Caki2 (cell line): ENCODE measurements at regions not wholly inside any gene's neighbourhood (a gene's known extent, or its start where the extent isn't known, plus 50 kb on each side); places are given as distances from the start of the nearest gene placed in this dataset.
"Not testable (repeated sequence)": the region's sequence is repeated elsewhere in the genome, so short reads cannot be mapped to it uniquely, and the experiment has no call there.

Source experiments
- DNase-seq: peaks from one replicate; pipeline ENCODE4 v3.0.0-alpha.2; 2015; ENCODE audit warnings: low read depth
- in situ Hi-C: cut with HindIII; loops from 2 replicates; pipeline ENCODE4 v1.10.0; 2016; ENCODE audit warnings: low sequenced_read_pairs, low pct_unique_long_range_greater_than_20kb, mixed read lengths

DNA sequence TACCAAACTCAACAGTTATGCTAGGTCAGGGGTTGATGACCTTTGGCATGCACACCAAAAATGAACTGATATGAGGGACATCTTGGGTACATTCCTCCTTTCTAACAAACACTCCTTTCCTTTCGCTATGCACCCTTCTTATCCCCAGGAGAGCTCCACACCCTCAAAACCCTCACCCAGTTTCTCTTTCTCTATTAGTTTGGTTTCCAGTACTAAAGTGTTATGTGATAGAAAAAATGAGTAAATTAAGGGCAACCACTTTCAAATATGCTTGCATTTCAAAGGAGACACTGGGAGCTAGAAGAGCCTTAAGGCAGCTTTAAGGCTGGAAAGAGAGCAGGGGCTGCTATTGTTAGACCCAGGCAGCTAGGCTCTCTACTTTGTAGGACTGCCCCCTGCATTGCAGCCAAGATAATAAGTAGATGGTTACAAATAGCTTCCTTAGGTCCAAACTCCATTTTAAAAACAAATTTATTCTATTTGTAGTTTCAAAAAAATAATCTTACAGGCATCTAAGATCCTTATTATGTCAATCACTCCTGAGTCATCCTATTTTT lies 244.3 kb downstream of the ZIC1 start:
- DNase-seq: no peak
- in situ Hi-C loops: no loop called here

DNA sequence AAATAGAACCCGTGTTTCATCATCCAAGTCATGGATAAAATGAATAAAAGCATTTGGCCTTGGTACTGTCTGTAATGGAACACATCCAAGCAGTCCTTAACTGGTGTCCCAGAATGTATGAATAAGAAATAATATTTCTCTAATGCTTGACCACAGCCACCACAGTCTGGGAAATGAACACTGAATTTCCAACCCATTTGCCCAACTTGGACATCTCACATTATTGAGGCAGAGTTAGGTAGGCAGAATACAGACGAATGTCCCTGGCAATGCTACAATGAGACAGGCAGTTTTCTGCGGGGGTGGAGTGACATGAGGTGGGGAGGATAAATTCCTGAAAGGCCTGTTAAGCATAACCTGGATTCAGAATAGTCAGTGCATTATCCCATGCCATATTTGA lies 245.7 kb downstream of the ZIC1 start:
- in situ Hi-C loops: no loop called here
- no peak for DNase-seq

DNA sequence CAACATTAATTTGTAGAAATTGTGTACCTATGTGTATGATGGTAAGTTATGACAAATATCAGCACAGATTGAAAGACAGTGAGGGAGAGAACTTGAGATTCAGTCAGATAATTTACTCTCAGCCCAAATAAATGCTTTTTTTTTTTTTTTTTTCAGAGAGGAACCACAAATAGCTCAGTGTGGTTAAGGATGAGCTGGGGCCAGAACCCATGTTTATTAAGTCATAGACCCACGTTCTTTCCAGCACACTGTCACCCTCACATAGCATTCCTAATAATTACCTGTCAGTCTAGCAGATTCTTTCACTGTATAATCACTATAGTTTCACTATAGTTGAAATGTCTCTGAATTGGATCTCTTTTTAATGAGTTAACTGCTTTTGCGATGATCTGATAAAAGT lies 246.1 kb downstream of the ZIC1 start:
- in situ Hi-C loops: no loop called here
- DNase-seq: no peak

DNA sequence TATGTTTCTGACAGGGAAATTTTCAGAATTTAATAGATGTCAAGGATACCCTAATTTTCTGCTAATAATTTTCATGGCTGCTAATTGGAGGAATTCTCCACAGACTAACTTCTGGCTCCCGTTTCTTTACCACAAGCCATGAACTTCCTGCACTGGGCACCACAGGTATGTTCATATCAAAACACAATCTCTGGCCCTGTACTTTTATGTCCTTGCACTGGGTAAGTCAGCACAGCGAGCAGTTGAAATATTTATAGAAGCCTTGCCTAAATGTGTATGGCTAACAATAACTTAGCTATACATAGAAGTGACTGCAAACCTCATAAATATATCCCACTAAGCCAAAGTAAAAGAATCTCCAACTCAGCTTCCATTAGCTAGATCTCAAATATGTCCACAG lies 246.9 kb downstream of the ZIC1 start:
- in situ Hi-C loops: no loop called here
- DNase-seq: no peak

DNA sequence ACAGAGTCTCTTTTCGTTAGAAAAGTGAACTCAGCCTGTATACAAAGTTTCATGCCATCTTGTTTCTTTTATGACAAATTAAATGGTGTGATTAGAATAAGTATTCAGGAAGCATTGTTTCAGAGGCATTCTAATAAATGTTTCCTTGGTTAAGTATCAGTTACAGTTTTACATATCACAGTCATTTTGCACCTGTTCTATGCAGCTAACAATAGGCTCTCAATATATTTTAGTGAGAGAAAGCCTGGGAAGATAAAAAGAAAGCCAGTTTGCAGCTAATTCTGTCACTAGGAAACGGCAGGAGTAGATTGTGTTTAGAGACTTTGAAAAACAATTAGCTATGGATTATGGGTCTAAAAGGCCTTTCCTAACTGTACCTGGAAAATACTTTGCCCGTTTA lies 252.8 kb downstream of the ZIC1 start:
- no peak for DNase-seq
- in situ Hi-C loops: no loop called here

DNA sequence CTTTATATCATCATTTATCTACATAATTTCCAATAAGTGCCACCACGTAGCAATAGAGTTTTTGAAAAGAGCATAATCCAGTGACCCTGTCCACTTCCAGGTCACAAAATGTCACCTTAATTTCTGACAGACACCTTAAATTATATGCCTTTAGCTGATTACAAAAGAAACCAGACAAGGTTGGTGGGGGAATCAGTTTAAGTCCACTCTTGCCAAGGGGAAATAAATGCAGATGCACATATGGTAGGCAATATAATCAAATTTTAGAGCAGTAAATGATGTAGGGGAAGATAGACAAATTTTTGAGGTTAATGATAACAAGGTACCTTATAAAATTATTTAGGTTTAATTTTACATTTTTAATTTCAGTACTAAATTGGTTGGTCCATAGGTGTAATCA lies 253.5 kb downstream of the ZIC1 start:
- no peak for DNase-seq
- in situ Hi-C loops: no loop called here

DNA sequence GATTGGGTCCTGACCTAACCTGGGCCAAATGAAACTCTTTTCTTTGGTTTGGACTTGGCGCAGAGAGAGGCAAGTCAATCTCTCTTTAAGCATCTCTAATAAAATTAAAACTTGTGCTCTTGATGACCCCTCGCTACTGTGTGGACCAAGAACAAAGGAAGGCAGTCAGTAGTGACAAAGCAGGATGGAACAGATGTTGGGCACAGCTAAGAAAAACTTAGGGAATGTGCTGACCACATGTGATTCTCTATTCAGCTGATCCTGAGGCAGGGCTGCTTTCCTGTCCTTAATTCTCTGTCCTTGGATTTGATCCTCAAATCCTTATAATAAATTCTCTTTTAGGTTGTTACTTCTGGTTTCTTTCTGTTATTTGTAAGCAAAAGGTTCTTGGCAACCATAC lies 259.9 kb downstream of the ZIC1 start:
- in situ Hi-C loops: no loop called here
- no peak for DNase-seq

DNA sequence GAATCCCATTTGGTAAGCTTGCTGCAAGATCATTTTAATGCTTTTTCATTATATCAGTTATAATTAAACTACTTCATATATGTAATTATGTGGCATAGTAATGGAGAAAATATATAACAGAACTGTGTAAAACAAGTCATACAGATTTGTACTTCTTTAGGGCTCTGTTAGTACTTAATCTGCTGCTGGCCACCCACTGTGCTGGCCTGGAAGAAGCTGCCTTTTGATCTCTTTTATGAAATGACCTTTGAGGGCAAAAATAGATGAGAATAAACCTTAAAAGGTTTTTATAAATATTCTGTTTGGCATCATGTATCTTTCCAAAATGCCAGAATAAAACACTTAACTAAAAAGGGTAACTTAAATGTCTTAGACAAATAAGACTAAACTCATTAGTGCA lies 262.9 kb downstream of the ZIC1 start:
- no peak for DNase-seq
- in situ Hi-C loops: no loop called here

DNA sequence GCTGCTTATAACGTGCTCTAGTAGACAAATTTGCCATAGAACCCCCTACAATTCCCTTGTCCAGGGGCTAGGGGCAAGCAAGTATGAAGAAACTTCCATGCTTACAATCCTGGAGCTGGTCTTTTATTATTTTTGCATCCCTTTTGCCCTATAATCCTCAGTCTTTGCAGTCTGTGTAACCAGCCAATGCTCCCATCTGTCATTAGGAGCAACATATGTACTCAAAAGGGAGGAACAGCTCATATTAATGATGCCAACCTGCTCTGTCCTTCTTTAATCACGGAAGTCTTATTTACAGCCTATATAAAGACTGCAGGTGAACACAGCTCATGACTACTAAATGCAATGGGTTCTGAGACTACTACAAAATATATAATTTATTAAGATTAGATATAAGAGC lies 263.3 kb downstream of the ZIC1 start:
- no peak for DNase-seq
- in situ Hi-C loops: no loop called here

DNA sequence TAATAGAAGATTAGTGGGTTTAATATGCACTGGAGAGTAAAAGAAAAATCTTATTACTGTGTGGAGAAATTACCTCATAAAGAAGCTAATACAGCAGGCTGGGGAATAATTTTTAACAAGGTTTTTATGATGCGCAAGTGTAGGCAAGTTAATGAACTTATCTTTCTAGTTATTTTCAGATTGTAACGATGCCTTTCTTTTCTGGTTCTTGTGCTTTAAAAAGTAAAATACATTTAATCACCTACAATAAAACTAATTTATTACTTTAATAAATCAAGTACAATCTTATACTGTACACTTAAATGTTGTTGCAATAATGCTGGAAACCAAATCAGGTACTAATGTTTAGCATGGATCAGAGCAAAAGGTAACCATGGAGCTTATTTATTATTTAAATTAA lies 266.6 kb downstream of the ZIC1 start:
- no peak for DNase-seq
- in situ Hi-C loops: no loop called here

DNA sequence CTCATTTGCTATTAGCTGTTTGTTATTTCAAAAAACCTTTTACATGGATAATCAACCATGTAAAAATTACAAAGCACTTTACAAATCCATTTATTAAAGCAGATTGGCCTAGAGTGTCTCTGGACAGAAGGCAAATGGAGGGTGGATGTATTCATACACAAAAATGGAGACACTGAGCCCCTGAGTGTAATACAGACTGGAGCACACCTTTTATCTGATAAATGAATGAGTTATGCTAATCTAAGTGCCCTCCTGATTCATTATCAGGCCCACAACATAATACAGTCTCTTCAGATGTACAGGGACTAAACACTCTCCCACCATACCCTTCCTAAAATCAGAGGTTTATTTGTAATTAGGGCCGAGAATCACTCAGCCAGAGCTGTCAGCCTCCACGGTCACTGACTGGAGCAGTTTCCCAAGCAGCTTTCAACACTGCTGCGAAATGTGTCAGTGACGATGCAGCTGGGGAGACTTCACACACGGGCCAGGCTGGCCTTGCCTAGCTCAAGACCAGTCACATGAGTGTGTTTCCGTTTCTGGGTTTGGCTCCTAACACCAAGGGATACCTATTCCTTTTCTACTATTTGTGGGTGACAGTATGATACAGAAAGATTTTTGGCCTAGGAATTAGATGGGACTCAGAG lies 271.8 kb downstream of the ZIC1 start:
- no peak for DNase-seq
- in situ Hi-C loops: no loop called here

DNA sequence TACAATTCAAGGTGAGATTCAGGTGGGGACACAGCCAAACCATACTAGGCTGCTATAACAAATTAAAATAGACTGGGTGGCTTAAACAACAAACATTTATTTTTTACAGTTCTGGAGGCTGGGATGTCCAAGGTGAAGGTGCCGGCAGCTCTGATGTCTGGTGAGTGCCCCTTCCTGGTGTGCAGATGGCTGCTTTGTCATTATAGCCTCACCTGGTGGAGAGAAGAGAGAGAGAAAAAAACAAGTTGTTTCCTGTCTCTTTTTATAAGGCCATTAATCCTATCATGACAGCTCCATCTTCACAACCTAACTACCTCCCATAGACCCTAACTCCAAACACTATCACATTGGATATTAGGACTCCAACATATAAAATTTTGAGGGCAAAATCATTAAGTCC lies 279.7 kb downstream of the ZIC1 start:
- no peak for DNase-seq
- in situ Hi-C loops: no loop called here

DNA sequence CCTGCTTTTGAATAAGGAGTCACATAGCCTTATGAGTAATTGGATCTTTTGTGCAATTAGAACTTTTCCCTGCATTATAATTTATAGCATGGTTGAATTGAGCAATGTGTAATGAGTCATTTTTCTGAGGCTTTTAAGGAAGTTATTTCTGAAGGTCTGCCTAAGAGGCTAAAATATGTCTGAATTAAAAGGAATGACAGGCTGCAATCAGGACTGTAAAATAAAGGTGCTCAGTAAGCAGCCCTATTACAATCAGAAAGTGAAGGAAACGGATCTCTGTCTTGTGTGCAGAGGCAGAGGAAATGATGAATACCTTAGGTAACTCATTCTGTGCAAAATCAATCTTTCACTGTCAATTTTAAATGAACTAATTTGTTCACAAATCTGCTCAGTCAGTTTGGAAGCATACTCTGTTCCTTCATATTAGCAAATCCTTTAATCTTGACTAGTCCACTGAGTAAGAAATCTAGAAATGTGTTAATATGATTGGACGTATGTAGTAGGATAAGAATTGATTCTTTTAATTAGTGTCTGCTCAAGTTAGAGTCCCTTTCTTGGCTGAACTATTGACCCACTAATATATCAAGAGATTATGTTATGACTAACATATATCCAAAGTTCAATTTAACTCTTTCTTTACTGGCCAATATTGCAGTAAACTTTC lies 290.1 kb downstream of the ZIC1 start:
- in situ Hi-C loops: no loop called here

DNA sequence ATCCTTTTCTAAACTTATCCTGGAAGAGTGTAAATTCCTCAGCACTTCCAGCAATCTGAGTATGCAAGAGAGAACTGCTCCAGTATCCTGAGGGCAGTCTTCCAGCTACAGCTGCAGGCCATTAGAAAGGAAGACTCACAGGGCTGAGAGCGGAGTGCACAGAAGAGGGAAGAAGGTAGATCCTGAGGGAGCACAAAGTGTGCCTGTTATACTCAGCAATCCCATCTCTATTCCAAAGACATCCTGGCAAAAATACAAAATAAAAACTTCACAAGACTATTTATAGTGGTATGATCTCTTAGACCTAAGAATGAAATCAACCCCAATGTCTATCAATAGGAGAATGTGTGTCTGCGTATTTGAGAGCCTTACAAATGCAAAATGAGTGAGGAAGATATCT lies 292.0 kb downstream of the ZIC1 start:
- in situ Hi-C loops: no loop called here
- no peak for DNase-seq

More for the DNA sequence above, 290.1 kb downstream of the ZIC1 start:
- no peak for DNase-seq

DNA sequence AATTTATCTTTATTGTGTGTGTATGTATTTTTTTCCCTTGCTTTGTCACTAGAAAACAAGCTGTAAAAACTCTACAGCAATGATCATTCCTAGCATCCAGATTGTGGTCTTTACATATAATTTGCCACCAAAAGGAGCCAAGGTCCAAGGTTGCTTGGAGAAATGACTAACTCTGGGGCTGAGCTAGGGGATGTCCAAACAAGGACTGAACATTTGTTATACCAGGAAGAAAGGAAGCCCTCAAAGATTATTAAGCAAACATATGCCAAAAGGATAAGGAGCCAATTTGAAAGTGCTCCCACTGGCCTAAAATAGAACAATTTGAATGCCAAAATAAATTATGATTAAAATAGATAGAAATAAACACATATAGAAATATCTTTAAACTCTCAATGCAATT lies 293.3 kb downstream of the ZIC1 start:
- DNase-seq: no peak

DNA sequence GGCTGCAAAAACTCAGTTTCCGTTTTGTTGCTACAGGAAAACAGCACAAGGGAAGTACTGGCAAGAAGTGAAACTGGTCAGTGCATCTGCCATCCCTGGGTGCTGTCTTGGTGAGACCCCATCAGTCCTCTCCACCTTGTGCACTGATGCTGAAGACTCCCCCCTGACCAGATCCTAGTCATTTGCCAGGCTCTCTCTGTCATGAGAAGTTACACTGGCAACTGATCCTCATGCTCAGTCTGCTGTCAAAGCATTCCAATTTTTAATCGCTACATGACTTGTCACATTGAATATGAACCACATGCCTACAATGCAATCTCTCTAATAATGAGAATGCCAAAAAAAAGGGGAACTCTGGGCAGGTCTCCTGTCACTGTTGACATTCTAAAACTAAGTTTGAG lies 296.5 kb downstream of the ZIC1 start:
- in situ Hi-C loops: no loop called here
- no peak for DNase-seq

More for the DNA sequence above, 293.3 kb downstream of the ZIC1 start:
- in situ Hi-C loops: no loop called here

DNA sequence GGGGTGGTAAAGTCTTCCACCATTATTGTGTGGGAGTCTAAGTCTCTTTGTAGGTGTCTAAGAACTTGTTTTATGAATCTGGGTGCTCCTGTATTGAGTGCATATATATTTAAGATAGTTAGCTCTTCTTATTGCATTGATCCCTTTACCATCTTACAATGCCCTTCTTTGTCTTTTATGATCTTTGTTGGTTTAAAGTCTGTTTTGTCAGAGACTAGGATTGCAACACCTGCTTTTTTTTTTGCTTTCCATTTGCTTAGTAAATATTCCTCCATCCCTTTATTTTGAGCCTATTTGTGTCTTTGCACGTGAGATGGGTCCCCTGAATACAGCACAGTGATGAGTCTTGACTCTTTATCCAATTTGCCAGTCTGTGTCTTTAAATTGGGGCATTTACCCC lies 301.6 kb downstream of the ZIC1 start:
- in situ Hi-C loops, DNase-seq: not testable (repeated sequence)

DNA sequence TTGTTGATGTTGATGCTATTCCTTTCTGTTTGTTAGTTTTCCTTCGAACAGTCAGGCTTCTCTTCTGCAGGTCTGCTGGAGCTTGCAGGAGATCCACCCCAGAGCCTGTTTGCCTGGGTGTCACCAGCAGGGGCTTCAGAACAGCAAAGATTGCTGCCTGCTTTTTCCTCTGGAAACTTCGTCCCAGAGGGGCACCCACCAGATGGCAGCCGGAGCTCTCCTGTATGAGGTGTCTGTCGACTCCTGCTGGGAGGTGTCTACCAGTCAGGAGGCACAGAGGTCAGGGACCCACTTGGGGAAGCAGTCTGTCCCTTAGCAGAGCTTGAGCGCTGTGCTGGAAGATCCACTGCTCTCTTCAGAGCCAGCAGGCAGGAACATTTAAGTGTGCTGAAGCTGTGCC lies 303.2 kb downstream of the ZIC1 start:
- in situ Hi-C loops: no loop called here
- no peak for DNase-seq

DNA sequence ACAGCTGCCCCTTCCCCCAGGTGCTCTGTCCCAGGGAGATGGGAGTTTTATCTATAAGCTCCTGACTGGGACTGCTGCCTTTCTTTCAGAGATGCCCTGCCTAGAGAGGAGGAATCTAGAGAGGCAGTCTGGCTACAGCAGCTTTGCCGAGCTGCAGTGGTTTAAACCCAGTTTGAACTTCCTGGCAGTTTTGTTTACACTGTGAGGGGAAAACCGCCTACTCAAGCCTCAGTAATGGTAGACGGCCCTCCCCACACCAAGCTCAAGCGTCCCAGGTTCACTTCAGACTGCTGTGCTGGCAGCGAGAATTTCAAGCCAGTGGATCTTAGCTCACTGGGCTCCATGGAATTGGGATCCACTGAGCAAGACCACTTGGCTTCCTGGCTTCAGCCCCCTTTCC lies 303.6 kb downstream of the ZIC1 start:
- in situ Hi-C loops, DNase-seq: not testable (repeated sequence)
